Keratinocyte (primary cell): ENCODE measurements at regions not wholly inside any gene's neighbourhood (a gene's known extent, or its start where the extent isn't known, plus 50 kb on each side); places are given as distances from the start of the nearest gene placed in this dataset.

Experiments used
- CTCF ChIP-seq, 3 experiments: IDR thresholded peaks in 1 of 3; conservative IDR thresholded peaks in 1 of 3; optimal IDR thresholded peaks in 1 of 3; 2 replicates in 2 of 3; 3 replicates in 1 of 3; pipeline versions ENCODE3 to v1.5.1; 2011; ENCODE audit warnings: low read length in 3 of 3, mild to moderate bottlenecking in 3 of 3, moderate library complexity in 2 of 3, control low read depth in 1 of 3, inconsistent platforms in 1 of 3; ENCODE audit not compliant: insufficient read depth in 2 of 3; ENCODE audit errors: extremely low read depth in 1 of 3
- EZH2 ChIP-seq: IDR thresholded peaks from one replicate; pipeline ENCODE4 v1.6.1; 2012; ENCODE audit warnings: inconsistent platforms, mild to moderate bottlenecking, low read length, moderate library complexity

GRCh38 chr13:44049081-44049945, 169.6 kb downstream of the LACC1 start:
- TF ChIP-seq CTCF (optimal IDR thresholded peaks at IDR 0.05 in 1 of 3, IDR thresholded peaks at IDR 0.05 in 1 of 3, conservative IDR thresholded peaks at IDR 0.05 in 1 of 3; ENCODE audit: extremely low read depth in 1 of 3, insufficient read depth in 2 of 3, low read length in 3 of 3) (no peak), EZH2 (no peak)
